HFFc6 (cell line): ENCODE measurements at regions not wholly inside any gene's neighbourhood (a gene's known extent, or its start where the extent isn't known, plus 50 kb on each side); places are given as distances from the start of the nearest gene placed in this dataset.
"Not testable (repeated sequence)": the region's sequence is repeated elsewhere in the genome, so short reads cannot be mapped to it uniquely, and the experiment has no call there.

Experiments
- DNase-seq: peaks from one replicate; pipeline ENCODE4 v3.0.0-alpha.2; 2018
- H3K27ac Mint-ChIP-seq: 2 replicates; pipeline ENCODE4 v1.8.0; 2020; ENCODE audit warnings: mild to moderate bottlenecking, mixed read lengths
- H3K27me3 Mint-ChIP-seq: 2 replicates; pipeline ENCODE4 v1.8.0; 2021; ENCODE audit warnings: mild to moderate bottlenecking, moderate library complexity, mixed read lengths; ENCODE audit not compliant: insufficient read depth
- H3K36me3 Mint-ChIP-seq: 2 replicates; pipeline ENCODE4 v1.8.0; 2021; ENCODE audit warnings: low read depth, mixed read lengths
- H3K4me1 Mint-ChIP-seq: 2 replicates; pipeline ENCODE4 v1.8.0; 2020; ENCODE audit warnings: low read depth, mixed read lengths
- H3K4me3 Mint-ChIP-seq: 2 replicates; pipeline ENCODE4 v1.8.0; 2020; ENCODE audit warnings: mild to moderate bottlenecking, moderate library complexity, mixed read lengths
- H3K9me3 Mint-ChIP-seq: 2 replicates; pipeline ENCODE4 v1.8.0; 2020; ENCODE audit warnings: mild to moderate bottlenecking, mixed read lengths
- TF ChIP-seq, protein P1 (sequence below): fragments of 200-600 bp; sonication (generic); IDR thresholded peaks from 2 replicates; pipeline ENCODE4 v1.5.0; 2021; ENCODE audit warnings: antibody characterized with exemption, mild to moderate bottlenecking

- Mint-ChIP-seq H3K4me1 (0 out of 2 replicates have a peak, but pooled peaks cover 11% of the 10 kb centered on the region), H3K36me3 (peaks cover 20% of the 10 kb centered on the region), H3K4me3 (no peak overlapping the region), H3K27me3 (peaks cover 4% of the 10 kb centered on the region), H3K9me3 (no peaks in the 10 kb centered on the region), H3K27ac (no peak overlapping the region)
- TF ChIP-seq, protein P1, sequence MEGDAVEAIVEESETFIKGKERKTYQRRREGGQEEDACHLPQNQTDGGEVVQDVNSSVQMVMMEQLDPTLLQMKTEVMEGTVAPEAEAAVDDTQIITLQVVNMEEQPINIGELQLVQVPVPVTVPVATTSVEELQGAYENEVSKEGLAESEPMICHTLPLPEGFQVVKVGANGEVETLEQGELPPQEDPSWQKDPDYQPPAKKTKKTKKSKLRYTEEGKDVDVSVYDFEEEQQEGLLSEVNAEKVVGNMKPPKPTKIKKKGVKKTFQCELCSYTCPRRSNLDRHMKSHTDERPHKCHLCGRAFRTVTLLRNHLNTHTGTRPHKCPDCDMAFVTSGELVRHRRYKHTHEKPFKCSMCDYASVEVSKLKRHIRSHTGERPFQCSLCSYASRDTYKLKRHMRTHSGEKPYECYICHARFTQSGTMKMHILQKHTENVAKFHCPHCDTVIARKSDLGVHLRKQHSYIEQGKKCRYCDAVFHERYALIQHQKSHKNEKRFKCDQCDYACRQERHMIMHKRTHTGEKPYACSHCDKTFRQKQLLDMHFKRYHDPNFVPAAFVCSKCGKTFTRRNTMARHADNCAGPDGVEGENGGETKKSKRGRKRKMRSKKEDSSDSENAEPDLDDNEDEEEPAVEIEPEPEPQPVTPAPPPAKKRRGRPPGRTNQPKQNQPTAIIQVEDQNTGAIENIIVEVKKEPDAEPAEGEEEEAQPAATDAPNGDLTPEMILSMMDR, result no peak
- DNase-seq, result no peak
These were observed 168.9 kb downstream of the SMAD6 start for GRCh38 chr15:66870880-66871388.

GRCh38 chr15:66872405-66872804 lies 170.4 kb downstream of the SMAD6 start:
- 0 out of 2 replicates have a peak, but pooled peaks cover 11% of the 10 kb centered on the region for H3K4me1 Mint-ChIP-seq
- peaks cover 3% of the 10 kb centered on the region for H3K27me3 Mint-ChIP-seq
- no peak overlapping the region for H3K4me3 Mint-ChIP-seq
- TF ChIP-seq, protein P1, result no peak
- peaks cover 12% of the 10 kb centered on the region; the same call in 1 of the 2 replicates for H3K36me3 Mint-ChIP-seq
- DNase-seq, result no peak
- H3K9me3 Mint-ChIP-seq, result no peaks in the 10 kb centered on the region
- H3K27ac Mint-ChIP-seq, result no peak overlapping the region

- not testable (repeated sequence) for H3K27me3 Mint-ChIP-seq, DNase-seq, H3K27ac Mint-ChIP-seq, H3K9me3 Mint-ChIP-seq, H3K4me3 Mint-ChIP-seq
- Mint-ChIP-seq H3K4me1 (0 out of 2 replicates have a peak, but pooled peaks cover 11% of the 10 kb centered on the region), H3K36me3 (peaks cover 12% of the 10 kb centered on the region; the same call in 1 of the 2 replicates)
These were observed 171.3 kb downstream of the SMAD6 start for GRCh38 chr15:66873331-66873730.

DNA sequence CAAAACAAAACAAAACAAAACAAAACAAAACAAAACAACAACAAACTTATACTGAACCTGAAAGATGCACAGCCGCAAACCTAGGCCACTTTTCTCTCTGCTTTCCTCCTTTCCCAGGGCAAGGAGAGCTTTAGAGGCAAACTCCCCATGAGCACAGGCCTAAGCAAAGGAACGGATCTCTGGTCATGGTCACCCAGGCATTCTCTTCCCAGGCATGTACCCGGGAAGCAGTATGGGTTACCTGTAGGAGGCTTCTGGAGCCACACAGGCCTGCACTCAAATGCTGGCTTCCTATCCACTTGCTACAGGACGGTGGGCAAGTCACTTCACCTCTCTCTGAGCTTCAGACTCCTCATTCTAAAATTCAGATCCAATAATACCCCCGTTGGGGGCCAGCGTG lies 171.8 kb downstream of the SMAD6 start:
- H3K9me3 Mint-ChIP-seq, result no peaks in the 10 kb centered on the region
- no peak overlapping the region for H3K4me3 Mint-ChIP-seq
- DNase-seq, result no peak
- TF ChIP-seq, protein P1, result no peak
- H3K4me1 Mint-ChIP-seq, result 0 out of 2 replicates have a peak, but pooled peaks cover 11% of the 10 kb centered on the region
- H3K27ac Mint-ChIP-seq, result no peak overlapping the region
- H3K36me3 Mint-ChIP-seq, result peaks cover 12% of the 10 kb centered on the region; the same call in 1 of the 2 replicates
- H3K27me3 Mint-ChIP-seq, result peaks cover 3% of the 10 kb centered on the region; the same call in 1 of the 2 replicates

- DNase-seq, result no peak
- no peak overlapping the region for H3K27ac Mint-ChIP-seq
These were observed 173.8 kb downstream of the SMAD6 start for GRCh38 chr15:66875588-66876420.

More at GRCh38 chr15:66875588-66876420, 173.8 kb downstream of the SMAD6 start:
- Mint-ChIP-seq H3K4me3 (no peak overlapping the region), H3K27me3 (peaks cover 3% of the 10 kb centered on the region; the same call in 1 of the 2 replicates), H3K9me3 (no peaks in the 10 kb centered on the region), H3K36me3 (0 out of 2 replicates have a peak, but pooled peaks cover 4% of the 10 kb centered on the region), H3K4me1 (peaks cover 21% of the 10 kb centered on the region)
- TF ChIP-seq, protein P1, result no peak
